ENCODE measurements at regions not wholly inside any gene's neighbourhood (a gene's known extent, or its start where the extent isn't known, plus 50 kb on each side); places are given as distances from the start of the nearest gene placed in this dataset.

DNA sequence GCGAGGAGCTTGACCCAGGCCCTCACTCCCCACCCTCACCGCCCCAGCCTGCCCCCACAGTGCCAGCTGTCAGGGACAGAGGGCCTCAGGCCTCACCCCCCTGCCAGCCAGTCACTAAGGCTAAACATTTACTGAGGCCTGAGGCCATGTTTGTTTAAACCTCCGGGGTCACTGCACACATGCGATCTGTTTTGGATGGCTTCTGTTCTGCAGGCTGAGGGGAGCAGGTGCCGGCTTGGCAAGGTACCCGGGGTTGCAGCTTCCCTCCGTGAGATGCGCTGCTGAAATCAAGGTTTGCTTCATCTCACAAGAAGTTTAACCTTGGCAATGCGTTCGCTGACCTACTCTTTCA is 103.3 kb upstream of the BOD1 start:
- DNase-seq (ENCODE audit: low read depth in 2 of 2) = no peak

- no peak for DNase-seq (ENCODE audit: low read depth in 2 of 2)
Observed at GRCh38 chr5:173720286-173720952, 104.0 kb upstream of the BOD1 start.

GRCh38 chr5:173720953-173721600 is 104.6 kb upstream of the BOD1 start:
- no peak for DNase-seq (ENCODE audit: low read depth in 2 of 2)

- DNase-seq (ENCODE audit: low read depth in 2 of 2) = no peak
Observed at GRCh38 chr5:173721601-173722232, 105.3 kb upstream of the BOD1 start.

DNA sequence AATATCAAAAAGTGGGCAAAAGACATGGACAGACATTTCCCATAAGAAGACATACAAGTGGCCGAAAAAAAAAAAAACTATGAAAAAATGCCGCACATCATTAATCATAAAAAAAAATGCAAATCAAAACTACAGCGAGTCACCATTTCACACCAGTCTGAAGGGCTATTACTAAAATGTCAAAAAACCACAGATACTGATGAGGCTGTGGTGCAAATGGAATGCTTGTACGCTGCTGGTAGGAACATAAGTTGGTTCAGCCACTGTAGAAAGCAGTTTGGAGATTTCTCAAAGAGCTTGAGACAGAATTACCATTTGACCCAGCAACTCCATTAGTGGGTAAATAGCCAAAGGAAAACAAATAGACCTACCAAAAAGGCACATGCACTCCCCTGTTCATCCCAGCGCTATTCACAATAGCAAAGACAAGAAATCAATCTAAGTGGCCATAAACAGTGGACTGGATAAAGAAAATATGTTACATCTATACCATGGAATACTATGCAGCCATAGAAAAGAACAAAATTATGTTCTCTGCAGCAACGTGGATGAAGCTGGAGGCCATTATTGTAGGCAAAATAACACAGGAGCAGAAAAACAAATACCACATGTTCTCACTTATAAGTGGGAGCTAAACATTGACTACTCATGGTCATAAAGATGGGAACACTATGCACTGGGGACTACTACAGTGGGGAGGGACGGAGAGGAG is 110.6 kb upstream of the BOD1 start:
- no peak for DNase-seq (ENCODE audit: low read depth in 2 of 2)

GRCh38 chr5:173727839-173728778 is 111.7 kb upstream of the BOD1 start:
- no peak for DNase-seq (ENCODE audit: low read depth in 2 of 2)

GRCh38 chr5:173729079-173729765 is 112.8 kb upstream of the BOD1 start:
- no peak for DNase-seq (ENCODE audit: low read depth in 2 of 2)

DNA sequence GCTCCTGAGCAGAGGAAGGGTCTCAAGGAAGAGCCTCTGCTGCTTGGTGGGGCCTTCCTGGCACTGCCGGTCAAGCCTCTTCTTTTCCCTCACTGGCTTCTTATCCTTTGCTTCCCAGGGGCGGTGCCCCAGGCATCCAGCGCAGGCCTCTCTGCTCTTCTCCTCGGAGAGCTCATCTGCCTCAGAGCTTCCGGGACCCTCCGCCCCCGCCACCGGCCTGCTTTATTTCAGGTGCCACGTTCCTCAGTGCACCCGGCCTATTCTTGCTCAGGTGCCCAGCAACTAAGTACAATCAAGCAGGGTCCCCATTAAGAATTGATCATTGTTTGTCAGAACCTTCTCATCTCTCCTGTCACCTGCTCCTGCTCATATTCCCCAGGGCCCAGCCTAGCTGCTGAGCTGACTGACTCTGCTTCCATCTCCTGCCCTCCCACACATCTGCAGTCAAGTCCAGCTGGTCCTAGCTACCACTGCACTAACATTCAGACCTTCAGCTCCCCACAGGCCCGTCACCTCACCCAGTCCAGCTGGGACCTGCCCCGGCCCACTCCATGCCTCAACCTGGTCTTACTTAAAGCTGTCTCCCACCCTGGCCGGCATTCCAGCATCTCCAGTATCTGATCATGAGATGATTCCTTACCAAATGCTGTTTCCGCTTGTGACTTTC is 114.3 kb upstream of the BOD1 start:
- DNase-seq (ENCODE audit: low read depth in 2 of 2) = no peak

DNA sequence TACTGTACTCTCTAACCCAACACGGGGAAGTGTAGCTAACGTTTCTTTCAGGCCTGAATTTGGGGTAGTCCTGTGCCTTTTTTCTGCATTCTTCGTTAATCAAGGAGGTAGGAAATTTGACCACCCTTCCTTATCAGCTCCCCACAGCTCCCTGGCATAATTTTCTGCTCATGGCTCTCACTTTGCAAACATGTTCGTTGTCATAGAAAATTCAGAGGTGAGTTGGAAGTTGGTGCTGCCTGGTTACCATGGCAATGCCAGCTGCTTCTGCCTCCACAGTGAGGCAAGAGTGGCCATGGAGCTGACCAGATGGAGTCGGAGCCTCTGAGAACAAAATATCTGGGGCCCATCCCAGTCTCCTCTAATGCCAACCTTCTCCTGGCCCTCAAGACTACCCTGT is 116.6 kb upstream of the BOD1 start:
- no peak for DNase-seq (ENCODE audit: low read depth in 2 of 2)

- DNase-seq (ENCODE audit: low read depth in 2 of 2) = no peak
Observed at GRCh38 chr5:173733425-173733824, 117.0 kb upstream of the BOD1 start.

- no peak for DNase-seq (ENCODE audit: low read depth in 2 of 2)
Observed at GRCh38 chr5:173733831-173734501, 117.5 kb upstream of the BOD1 start.

GRCh38 chr5:173734716-173735115 is 118.3 kb upstream of the BOD1 start:
- DNase-seq (ENCODE audit: low read depth in 2 of 2) = no peak

DNA sequence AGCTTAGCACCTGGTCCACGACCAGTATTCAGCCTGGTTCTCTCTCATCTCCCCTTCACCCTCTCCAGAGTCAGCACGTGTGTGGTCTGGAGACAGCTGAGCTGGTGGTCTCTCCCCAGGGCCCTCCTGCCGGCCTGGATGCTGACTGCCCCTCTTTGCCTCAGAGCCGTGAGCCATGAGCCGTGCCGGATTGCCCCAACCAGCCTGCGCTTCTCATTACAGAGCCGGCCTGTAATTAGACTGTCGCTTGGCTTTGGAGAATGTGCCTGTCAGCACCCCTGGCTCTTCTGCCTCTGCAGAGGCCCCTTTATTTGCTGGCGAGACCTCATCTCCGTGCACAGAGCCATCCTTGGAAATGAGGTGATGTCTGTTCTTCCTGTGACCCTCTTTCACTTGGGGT is 118.7 kb upstream of the BOD1 start:
- DNase-seq (ENCODE audit: low read depth in 2 of 2) = no peak

GRCh38 chr5:173735691-173736090 is 119.2 kb upstream of the BOD1 start:
- DNase-seq (ENCODE audit: low read depth in 2 of 2) = no peak

DNA sequence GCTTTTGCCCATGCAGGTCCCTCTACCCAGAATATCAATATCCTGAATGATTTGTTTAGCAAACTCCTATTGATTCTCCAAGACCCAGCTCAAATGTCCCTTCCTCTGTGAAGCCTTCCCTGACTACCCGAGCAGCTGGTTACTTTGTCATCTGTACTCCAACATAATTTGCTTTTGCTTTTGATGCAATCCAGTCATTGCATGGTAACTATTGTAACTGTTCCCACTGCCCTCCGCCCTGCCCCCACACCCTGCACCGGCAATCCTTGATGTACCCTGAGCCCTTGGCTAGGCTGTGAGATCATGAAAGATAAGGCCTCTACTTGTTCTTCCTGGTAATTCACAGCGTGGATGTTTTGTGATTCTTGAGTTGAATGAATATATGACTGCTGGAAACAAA is 119.9 kb upstream of the BOD1 start:
- DNase-seq (ENCODE audit: low read depth in 2 of 2) = no peak

DNA sequence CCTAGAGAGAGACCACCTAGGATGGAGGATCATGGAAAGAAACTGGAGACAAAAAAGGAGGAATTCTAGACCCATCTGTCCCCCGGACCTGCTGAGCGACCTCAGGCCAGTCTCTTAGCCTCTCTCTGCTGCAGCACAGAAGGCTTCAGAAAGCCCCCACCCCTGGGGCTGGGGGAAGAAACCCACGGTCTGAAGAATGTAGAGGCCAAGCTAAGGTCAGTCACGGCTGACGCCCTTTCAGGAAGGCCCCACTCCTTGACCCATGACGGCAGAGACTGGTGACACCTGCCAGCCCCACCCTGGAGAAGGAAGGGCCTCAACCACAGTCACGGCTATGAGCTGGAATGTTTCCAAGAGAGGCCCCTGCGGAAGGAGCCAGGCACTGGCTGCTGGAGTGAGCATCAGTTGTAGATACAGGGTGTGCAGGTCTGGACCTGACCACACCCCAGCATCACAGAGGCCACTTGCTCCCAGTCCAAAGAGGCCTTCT is 120.5 kb upstream of the BOD1 start:
- DNase-seq (ENCODE audit: low read depth in 2 of 2) = no peak

DNA sequence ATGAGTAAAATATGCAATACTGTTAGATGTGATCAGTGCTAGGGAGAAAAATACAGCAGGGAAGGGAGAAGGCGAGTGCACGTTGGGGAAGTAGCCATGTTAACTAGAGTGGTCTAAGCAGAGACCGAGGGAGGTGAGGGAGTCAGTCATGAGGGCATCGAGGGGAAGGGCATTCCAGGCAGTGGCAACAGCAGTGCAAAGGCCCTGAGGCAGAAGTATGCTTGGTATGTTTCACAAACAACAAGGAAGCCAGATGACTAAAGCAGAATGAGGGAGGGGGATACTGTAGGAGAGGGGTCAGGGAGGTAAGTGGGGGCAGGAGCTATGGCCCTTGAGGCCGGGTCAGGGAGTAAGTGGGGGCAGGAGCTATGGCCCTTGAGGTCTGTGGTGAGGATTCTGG is 123.3 kb upstream of the BOD1 start:
- DNase-seq (ENCODE audit: low read depth in 2 of 2) = no peak

- DNase-seq (ENCODE audit: low read depth in 2 of 2) = no peak
Observed at GRCh38 chr5:173740400-173740799, 124.0 kb upstream of the BOD1 start.

GRCh38 chr5:173741087-173741486 is 124.6 kb upstream of the BOD1 start:
- DNase-seq (ENCODE audit: low read depth in 2 of 2) = no peak

All from stimulated activated CD4-positive, alpha-beta T cell treated with anti-CD3 and anti-CD28 coated beads, Interleukin-1b, Interleukin-23, amount 100 ng/mL, for 1 hour (primary cell).